ENCODE measurements at regions not wholly inside any gene's neighbourhood (a gene's known extent, or its start where the extent isn't known, plus 50 kb on each side); places are given as distances from the start of the nearest gene placed in this dataset.

GRCh38 chr4:59195839-59196238, 2004.3 kb upstream of the ADGRL3 start:
- H3K4me1 Mint-ChIP-seq = no peaks in the 10 kb centered on the region

GRCh38 chr4:59200992-59201391, 1999.1 kb upstream of the ADGRL3 start:
- no peaks in the 10 kb centered on the region for H3K4me1 ChIP-seq (ENCODE audit: control insufficient read depth, insufficient read depth, low read length, poor library complexity, severe bottlenecking)
- H3K4me3 Mint-ChIP-seq = no peak overlapping the region
- no peaks in the 10 kb centered on the region for H3K36me3 Mint-ChIP-seq
- no peak overlapping the region for H3K27ac Mint-ChIP-seq
- DNase-seq = no peak
- peaks cover 0 to 4% (median 0%) of the 10 kb centered on the region in 4 donors for H3K4me1 Mint-ChIP-seq
- H3K9me3 Mint-ChIP-seq = peaks cover 0 to 37% (median 7%) of the 10 kb centered on the region in 7 donors
- H3K9me3 ChIP-seq (ENCODE audit: control insufficient read depth in 2 of 2, low read length in 2 of 2) = peaks cover 3 to 5% of the 10 kb centered on the region in 2 experiments
- H3K4me3 ChIP-seq (ENCODE audit: low read depth, low read length) = no peak overlapping the region
- H3K27me3 ChIP-seq (ENCODE audit: control insufficient read depth, insufficient read depth, low read length) = no peaks in the 10 kb centered on the region
- no peaks in the 10 kb centered on the region for H3K36me3 ChIP-seq (ENCODE audit: control insufficient read depth, insufficient read depth, low read length)
- no peak overlapping the region for H3K27ac ChIP-seq (ENCODE audit: insufficient read depth, low read length, poor library complexity, severe bottlenecking)
- ATAC-seq (ENCODE audit: low read depth in 2 of 2) = no peak
- H3K27me3 Mint-ChIP-seq = no peaks in the 10 kb centered on the region

More at GRCh38 chr4:59195839-59196238, 2004.3 kb upstream of the ADGRL3 start:
- no peak overlapping the region for H3K27ac Mint-ChIP-seq
- ATAC-seq (ENCODE audit: low read depth in 2 of 2) (no peak), DNase-seq (no peak)
- no peak overlapping the region for H3K4me3 Mint-ChIP-seq
- peaks cover 0 to 3% of the 10 kb centered on the region in 2 experiments for H3K9me3 ChIP-seq (ENCODE audit: control insufficient read depth in 2 of 2, low read length in 2 of 2)
- H3K36me3 ChIP-seq (ENCODE audit: control insufficient read depth, insufficient read depth, low read length) = no peaks in the 10 kb centered on the region
- H3K4me3 ChIP-seq (ENCODE audit: low read depth, low read length) = no peak overlapping the region
- H3K9me3 Mint-ChIP-seq = peaks cover 0 to 24% (median 8%) of the 10 kb centered on the region in 7 donors
- H3K27me3 Mint-ChIP-seq = no peaks in the 10 kb centered on the region
- no peaks in the 10 kb centered on the region for H3K36me3 Mint-ChIP-seq
- no peaks in the 10 kb centered on the region for H3K4me1 ChIP-seq (ENCODE audit: control insufficient read depth, insufficient read depth, low read length, poor library complexity, severe bottlenecking)
- H3K27me3 ChIP-seq (ENCODE audit: control insufficient read depth, insufficient read depth, low read length) = no peaks in the 10 kb centered on the region
- H3K27ac ChIP-seq (ENCODE audit: insufficient read depth, low read length, poor library complexity, severe bottlenecking) = no peak overlapping the region

GRCh38 chr4:59217910-59218631, 1982.1 kb upstream of the ADGRL3 start:
- Histone ChIP-seq H3K9me3 (ENCODE audit: control insufficient read depth in 2 of 2, low read length in 2 of 2) (no peaks in the 10 kb centered on the region), H3K4me1 (ENCODE audit: control insufficient read depth, insufficient read depth, low read length, poor library complexity, severe bottlenecking) (no peaks in the 10 kb centered on the region), H3K4me3 (ENCODE audit: low read depth, low read length) (no peak overlapping the region), H3K27me3 (ENCODE audit: control insufficient read depth, insufficient read depth, low read length) (no peaks in the 10 kb centered on the region), H3K27ac (ENCODE audit: insufficient read depth, low read length, poor library complexity, severe bottlenecking) (no peak overlapping the region), H3K36me3 (ENCODE audit: control insufficient read depth, insufficient read depth, low read length) (no peaks in the 10 kb centered on the region)
- H3K4me1 Mint-ChIP-seq = no peaks in the 10 kb centered on the region
- H3K4me3 Mint-ChIP-seq = no peak overlapping the region
- H3K9me3 Mint-ChIP-seq = peaks cover 0 to 30% (median 5%) of the 10 kb centered on the region in 7 donors
- H3K27ac Mint-ChIP-seq = no peak overlapping the region
- no peaks in the 10 kb centered on the region for H3K27me3 Mint-ChIP-seq
- ATAC-seq (ENCODE audit: low read depth in 2 of 2) (no peak), DNase-seq (no peak)
- H3K36me3 Mint-ChIP-seq = no peaks in the 10 kb centered on the region

GRCh38 chr4:59222221-59222620, 1977.9 kb upstream of the ADGRL3 start:
- ATAC-seq (ENCODE audit: low read depth in 2 of 2) (no peak), DNase-seq (no peak)
- H3K36me3 Mint-ChIP-seq = no peaks in the 10 kb centered on the region
- no peaks in the 10 kb centered on the region for H3K27me3 Mint-ChIP-seq
- Histone ChIP-seq H3K4me3 (ENCODE audit: low read depth, low read length) (no peak overlapping the region), H3K9me3 (ENCODE audit: control insufficient read depth in 2 of 2, low read length in 2 of 2) (no peaks in the 10 kb centered on the region), H3K27me3 (ENCODE audit: control insufficient read depth, insufficient read depth, low read length) (no peaks in the 10 kb centered on the region), H3K4me1 (ENCODE audit: control insufficient read depth, insufficient read depth, low read length, poor library complexity, severe bottlenecking) (no peaks in the 10 kb centered on the region), H3K36me3 (ENCODE audit: control insufficient read depth, insufficient read depth, low read length) (no peaks in the 10 kb centered on the region), H3K27ac (ENCODE audit: insufficient read depth, low read length, poor library complexity, severe bottlenecking) (no peak overlapping the region)
- no peaks in the 10 kb centered on the region for H3K4me1 Mint-ChIP-seq
- no peak overlapping the region for H3K4me3 Mint-ChIP-seq
- H3K9me3 Mint-ChIP-seq = peaks cover under 1 to 38% (median 5%) of the 10 kb centered on the region in 7 donors
- H3K27ac Mint-ChIP-seq = no peak overlapping the region

GRCh38 chr4:59223292-59223941, 1976.7 kb upstream of the ADGRL3 start:
- ATAC-seq (ENCODE audit: low read depth in 2 of 2) (no peak), DNase-seq (no peak)
- no peaks in the 10 kb centered on the region for H3K9me3 ChIP-seq (ENCODE audit: control insufficient read depth in 2 of 2, low read length in 2 of 2)
- H3K27me3 ChIP-seq (ENCODE audit: control insufficient read depth, insufficient read depth, low read length) = no peaks in the 10 kb centered on the region
- no peak overlapping the region for H3K27ac ChIP-seq (ENCODE audit: insufficient read depth, low read length, poor library complexity, severe bottlenecking)
- H3K4me3 Mint-ChIP-seq = no peak overlapping the region
- peaks cover 3 to 37% (median 5%) of the 10 kb centered on the region in 7 donors for H3K9me3 Mint-ChIP-seq
- no peaks in the 10 kb centered on the region for H3K4me1 Mint-ChIP-seq
- H3K36me3 ChIP-seq (ENCODE audit: control insufficient read depth, insufficient read depth, low read length) = no peaks in the 10 kb centered on the region
- H3K27ac Mint-ChIP-seq = no peak overlapping the region
- no peaks in the 10 kb centered on the region for H3K36me3 Mint-ChIP-seq
- H3K4me1 ChIP-seq (ENCODE audit: control insufficient read depth, insufficient read depth, low read length, poor library complexity, severe bottlenecking) = no peaks in the 10 kb centered on the region
- H3K27me3 Mint-ChIP-seq = no peaks in the 10 kb centered on the region
- no peak overlapping the region for H3K4me3 ChIP-seq (ENCODE audit: low read depth, low read length)

GRCh38 chr4:59238212-59238611, 1961.9 kb upstream of the ADGRL3 start:
- ATAC-seq (ENCODE audit: low read depth in 2 of 2) (no peak), DNase-seq (no peak)
- Mint-ChIP-seq H3K36me3 (no peaks in the 10 kb centered on the region), H3K27me3 (no peaks in the 10 kb centered on the region), H3K27ac (no peak overlapping the region), H3K9me3 (peaks cover 3 to 31% (median 17%) of the 10 kb centered on the region in 7 donors), H3K4me3 (no peak overlapping the region), H3K4me1 (no peaks in the 10 kb centered on the region)
- H3K4me3 ChIP-seq (ENCODE audit: low read depth, low read length) = no peak overlapping the region
- no peaks in the 10 kb centered on the region for H3K4me1 ChIP-seq (ENCODE audit: control insufficient read depth, insufficient read depth, low read length, poor library complexity, severe bottlenecking)
- H3K36me3 ChIP-seq (ENCODE audit: control insufficient read depth, insufficient read depth, low read length) = no peaks in the 10 kb centered on the region
- no peak overlapping the region for H3K27ac ChIP-seq (ENCODE audit: insufficient read depth, low read length, poor library complexity, severe bottlenecking)
- H3K27me3 ChIP-seq (ENCODE audit: control insufficient read depth, insufficient read depth, low read length) = no peaks in the 10 kb centered on the region
- H3K9me3 ChIP-seq (ENCODE audit: control insufficient read depth in 2 of 2, low read length in 2 of 2) = peaks cover 4 to 11% of the 10 kb centered on the region in 2 experiments

- Mint-ChIP-seq H3K4me1 (no peaks in the 10 kb centered on the region), H3K4me3 (no peak overlapping the region), H3K27ac (no peak overlapping the region), H3K27me3 (no peaks in the 10 kb centered on the region), H3K36me3 (no peaks in the 10 kb centered on the region), H3K9me3 (peaks cover 3 to 34% (median 14%) of the 10 kb centered on the region in 7 donors)
- Histone ChIP-seq H3K9me3 (ENCODE audit: control insufficient read depth in 2 of 2, low read length in 2 of 2) (peaks cover 4 to 11% of the 10 kb centered on the region in 2 experiments), H3K27ac (ENCODE audit: insufficient read depth, low read length, poor library complexity, severe bottlenecking) (no peak overlapping the region), H3K27me3 (ENCODE audit: control insufficient read depth, insufficient read depth, low read length) (no peaks in the 10 kb centered on the region), H3K4me3 (ENCODE audit: low read depth, low read length) (no peak overlapping the region), H3K4me1 (ENCODE audit: control insufficient read depth, insufficient read depth, low read length, poor library complexity, severe bottlenecking) (no peaks in the 10 kb centered on the region), H3K36me3 (ENCODE audit: control insufficient read depth, insufficient read depth, low read length) (no peaks in the 10 kb centered on the region)
- DNase-seq (no peak), ATAC-seq (ENCODE audit: low read depth in 2 of 2) (no peak)
These were observed 1960.1 kb upstream of the ADGRL3 start for GRCh38 chr4:59240011-59240410.
